K562 (cell line): ENCODE measurements at regions not wholly inside any gene's neighbourhood (a gene's known extent, or its start where the extent isn't known, plus 50 kb on each side); places are given as distances from the start of the nearest gene placed in this dataset.

Experiments used
- ATAC-seq: fragments of 200-7000 bp; cut with Tn5 transposase; 3 replicates; pipeline ENCODE4 v1.9.1; 2020; ENCODE audit warnings: moderate library complexity
- BruUV-seq: library from RNA; stranded (reverse); fragments of 400-500 nt; replicated peaks from 2 replicates; lab custom pipeline; 2021; lab: Mats Ljungman, UMichigan
- CTCF ChIA-PET: fragments of 300-600 bp; formaldehyde crosslinking; extraction: SDS; loops from one replicate; lab custom pipeline; 2021; ENCODE audit warnings: low intra/inter-chr PET ratio; lab: Yijun Ruan, JAX
- POLR2A ChIA-PET: fragments of 300-600, 350-650 bp; sonication (Branson Sonifier 250); formaldehyde crosslinking; extraction: SDS; loops from one replicate; lab custom pipeline; 2021; ENCODE audit warnings: antibody characterized with exemption, inconsistent platforms; lab: Yijun Ruan, JAX
- DNase-seq, 4 experiments: peaks; one replicate each; pipeline versions ENCODE4 v3.0.0 to v3.0.0-alpha.2; 2011 to 2018; ENCODE audit warnings: low spot score in 3 of 4, mixed read lengths in 3 of 4; ENCODE audit errors: extremely low read depth in 1 of 4
- FAIRE-seq: peaks from 2 replicates; lab custom pipeline; 2011; peaks lifted over from hg19 to GRCh38; lab: Jason Lieb, UNC
- H2AFZ ChIP-seq: 2 replicates; pipeline ENCODE4 v1.6.0; 2011; ENCODE audit warnings: low read depth, low read length, control low read depth, inconsistent platforms
- H3K27ac ChIP-seq: fragments of 200-600 bp; 3 replicates; pipeline ENCODE4 v1.8.0; 2011; ENCODE audit warnings: low read depth, mild to moderate bottlenecking, control low read depth, inconsistent platforms, low read length, moderate library complexity, mixed read lengths; ENCODE audit errors: extremely low read depth
- H3K27me3 ChIP-seq, 2 experiments: fragments of 300-600 bp in 1 of 2; 2 replicates in 1 of 2; 3 replicates in 1 of 2; pipeline versions ENCODE4 v1.6.0 to v1.8.0; 2011; ENCODE audit warnings: inconsistent platforms in 2 of 2, low read length in 2 of 2, mild to moderate bottlenecking in 1 of 2, mixed read lengths in 1 of 2, moderate library complexity in 1 of 2; ENCODE audit not compliant: control insufficient read depth in 2 of 2, insufficient read depth in 2 of 2
- H3K36me3 ChIP-seq: fragments of 300-600 bp; 3 replicates; pipeline ENCODE4 v1.8.0; 2011; ENCODE audit warnings: mild to moderate bottlenecking, low read length, inconsistent platforms; ENCODE audit not compliant: control insufficient read depth, insufficient read depth
- H3K4me1 ChIP-seq, 2 experiments: fragments of 200-600 bp in 1 of 2; replicated peaks in 1 of 2; 2 replicates in 1 of 2; 3 replicates in 1 of 2; pipeline versions ENCODE4 v1.5.1 to v1.8.0; 2011; ENCODE audit warnings: inconsistent platforms in 2 of 2, low read length in 2 of 2, mild to moderate bottlenecking in 1 of 2, mixed read lengths in 1 of 2, moderate library complexity in 1 of 2; ENCODE audit not compliant: control insufficient read depth in 2 of 2, insufficient read depth in 2 of 2
- H3K4me2 ChIP-seq: 2 replicates; pipeline ENCODE4 v1.6.1; 2011; ENCODE audit warnings: low read length, control low read depth, inconsistent platforms, mixed read lengths; ENCODE audit not compliant: insufficient read depth
- H3K4me3 ChIP-seq: fragments of 200-600 bp; sonication (generic), shearing (Covaris generic); 2 replicates; pipeline ENCODE4 v1.5.1; 2016; ENCODE audit warnings: control low read depth, inconsistent platforms
- H3K79me2 ChIP-seq: fragments of 200-600 bp; 3 replicates; pipeline ENCODE4 v1.8.0; 2011; ENCODE audit warnings: low read length, inconsistent platforms; ENCODE audit not compliant: control insufficient read depth, insufficient read depth
- H3K9ac ChIP-seq, 2 experiments: 2 replicates each; pipeline versions ENCODE4 v1.6.0 to v1.6.1; 2011; ENCODE audit warnings: low read depth in 2 of 2, low read length in 2 of 2, control low read depth in 1 of 2, inconsistent platforms in 1 of 2, mild to moderate bottlenecking in 1 of 2, mixed read lengths in 1 of 2; ENCODE audit not compliant: insufficient read depth in 1 of 2
- H3K9me1 ChIP-seq: one replicate; pipeline ENCODE4 v1.6.0; 2011; ENCODE audit warnings: inconsistent platforms, mild to moderate bottlenecking, low read length, moderate library complexity; ENCODE audit not compliant: control insufficient read depth, insufficient read depth
- H3K9me3 ChIP-seq: replicated peaks from 2 replicates; pipeline ENCODE4 v1.5.1; 2011; ENCODE audit warnings: low read depth, low read length, inconsistent platforms; ENCODE audit not compliant: control insufficient read depth, insufficient read depth
- H4K20me1 ChIP-seq: replicated peaks from 2 replicates; pipeline ENCODE4 v1.6.1; 2011; ENCODE audit warnings: low read length, inconsistent platforms, mixed read lengths; ENCODE audit not compliant: control insufficient read depth, insufficient read depth
- ARID2 ChIP-seq: fragments of 450-650 bp; IDR thresholded peaks from 2 replicates; pipeline ENCODE4 v1.6.1; 2017; ENCODE audit warnings: antibody characterized with exemption, mild to moderate bottlenecking
- PCBP2 ChIP-seq: fragments of 200-400 bp; formaldehyde crosslinking; IDR thresholded peaks from 2 replicates; pipeline ENCODE4 v1.6.1; 2018; ENCODE audit warnings: low read length, low read depth, mild to moderate bottlenecking, moderate library complexity; ENCODE audit not compliant: poor library complexity, severe bottlenecking
- ZNF609 ChIP-seq: sonication (generic); formaldehyde crosslinking; IDR thresholded peaks from 2 replicates; pipeline ENCODE4 v1.8.1; 2023; ENCODE audit warnings: missing genetic modification reagents, mild to moderate bottlenecking, borderline replicate concordance
- WGBS: fragments of 100-300 bp; shearing (Covaris generic); methylation state at CpG from one replicate; pipeline ENCODE4 v1.1.6; 2016; ENCODE audit warnings: low coverage, mixed read lengths; ENCODE audit not compliant: insufficient coverage; ENCODE audit errors: missing lambda C conversion rate; 5-methylcytosine and 5-hydroxymethylcytosine counted together
- in situ Hi-C: fragments of 300-500 bp; cut with MboI; formaldehyde crosslinking; loops from 4 replicates; pipeline ENCODE4 v1.15.0; 2018; ENCODE audit warnings: inconsistent platforms, mixed read lengths
- intact Hi-C: fragments of 100-400 bp; cut with micrococcal nuclease; formaldehyde crosslinking; loops from 2 replicates; pipeline ENCODE4 v1.14.2; 2022

- Histone ChIP-seq H3K9ac (no peak overlapping the region), H3K4me2 (no peak overlapping the region), H3K27me3 (no peaks in the 10 kb centered on the region), H2AFZ (no peak overlapping the region), H3K36me3 (no peaks in the 10 kb centered on the region), H3K9me3 (no peaks in the 10 kb centered on the region; the same call in 1 of the 2 replicates), H3K9me1 (no peaks in the 10 kb centered on the region), H3K27ac (no peak overlapping the region), H3K4me3 (no peak overlapping the region), H4K20me1 (no peaks in the 10 kb centered on the region), H3K79me2 (no peaks in the 10 kb centered on the region), H3K4me1 (no peaks in the 10 kb centered on the region)
- intact Hi-C loops (no loop called here), in situ Hi-C loops (no loop called here)
- FAIRE-seq: no peak
- 0% methylated on average over 3 of the region's 3 CpGs for WGBS
- no peak for DNase-seq
- BruUV-seq: no TSS peak
- ChIA-PET POLR2A (no interaction called here), CTCF (no interaction called here)
- ATAC-seq: no peak
- no peak for TF ChIP-seq ARID2
- no peak for TF ChIP-seq ZNF609 (CRISPR knock-in tag)
- no peak for TF ChIP-seq PCBP2
Measured at GRCh38 chr1:83508485-83509151, 490.3 kb downstream of the TTLL7 start.
